ENCODE measurements at regions not wholly inside any gene's neighbourhood (a gene's known extent, or its start where the extent isn't known, plus 50 kb on each side); places are given as distances from the start of the nearest gene placed in this dataset.

GRCh38 chr5:144086295-144086694, 84.2 kb downstream of the YIPF5 start:
- no peaks in the 10 kb centered on the region for H4K20me1 ChIP-seq (ENCODE audit: insufficient read depth)
- no peaks in the 10 kb centered on the region for H3K4me1 ChIP-seq (ENCODE audit: control insufficient read depth in 1 of 2, insufficient read depth in 2 of 2, low read depth in 1 of 2, low read length in 1 of 2)
- ChIA-PET CTCF (interaction anchor here (0.7 kb wide), 1 partner anchor 1321 kb away, joined by 3 read pairs; no protein-coding TSS in a partner anchor), POLR2A (no interaction called here)
- H3K4me3 ChIP-seq (ENCODE audit: low read depth in 2 of 2, low read length in 1 of 2), result no peak overlapping the region
- no peak overlapping the region for H3K4me2 ChIP-seq
- no peak overlapping the region for H2AFZ ChIP-seq (ENCODE audit: low read depth)
- no peaks in the 10 kb centered on the region for H3K79me2 ChIP-seq (ENCODE audit: insufficient read depth)
- no peaks in the 10 kb centered on the region for H3F3A ChIP-seq (replicated peaks; ENCODE audit: insufficient read depth)
- H3K27me3 ChIP-seq (ENCODE audit: insufficient read depth), result no peaks in the 10 kb centered on the region
- no peak overlapping the region for H3K27ac ChIP-seq (ENCODE audit: low read depth in 2 of 2, low read length in 1 of 2)
- no peaks in the 10 kb centered on the region for H3K9me3 ChIP-seq
- H3K9ac ChIP-seq, result no peak overlapping the region
- TF ChIP-seq SIN3A (IDR thresholded peaks at IDR 0.05; ENCODE audit: borderline replicate concordance, low read depth, low read length) (no peak), NRF1 (IDR thresholded peaks at IDR 0.05; ENCODE audit: low read depth, low read length) (no peak), TAF1 (IDR thresholded peaks at IDR 0.05; ENCODE audit: borderline replicate concordance, low read depth, low read length) (no peak)
- H3K36me3 ChIP-seq (replicated peaks in 1 of 2; ENCODE audit: control insufficient read depth in 1 of 2, insufficient read depth in 2 of 2, low read length in 1 of 2), result no peaks in the 10 kb centered on the region
- no peaks in the 10 kb centered on the region for H3K9me2 ChIP-seq
- 77% methylated on average over 3 of the region's 3 CpGs for WGBS (ENCODE audit: low lambda C conversion rate)
- no peak for DNase-seq

GRCh38 chr5:144087576-144087975, 82.9 kb downstream of the YIPF5 start:
- no peak overlapping the region for H3K4me3 ChIP-seq (ENCODE audit: low read depth in 2 of 2, low read length in 1 of 2)
- no peak for DNase-seq
- CTCF ChIA-PET, result interaction anchor here (1.4 kb wide), 2 partner anchors 11 to 119 kb away, joined by 3 read pairs; no protein-coding TSS in a partner anchor
- no peaks in the 10 kb centered on the region for H3K79me2 ChIP-seq (ENCODE audit: insufficient read depth)
- no peak overlapping the region for H3K9ac ChIP-seq
- no peak overlapping the region for H3K27ac ChIP-seq (ENCODE audit: low read depth in 2 of 2, low read length in 1 of 2)
- H3K4me1 ChIP-seq (ENCODE audit: control insufficient read depth in 1 of 2, insufficient read depth in 2 of 2, low read depth in 1 of 2, low read length in 1 of 2), result no peaks in the 10 kb centered on the region
- TF ChIP-seq RXRA (IDR thresholded peaks at IDR 0.05; ENCODE audit: borderline replicate concordance, low read depth) (no peak), FOXJ3 (CRISPR knock-in tag; IDR thresholded peaks at IDR 0.05) (no peak), PBX3 (IDR thresholded peaks at IDR 0.05) (no peak), TEAD4 (IDR thresholded peaks at IDR 0.05; ENCODE audit: borderline replicate concordance, insufficient read depth) (no peak), YY1 (IDR thresholded peaks at IDR 0.05; ENCODE audit: low read depth) (no peak), REST (IDR thresholded peaks at IDR 0.05; ENCODE audit: low read depth, low read length) (no peak), GATA2 (CRISPR knock-in tag; IDR thresholded peaks at IDR 0.05) (no peak), TCF12 (IDR thresholded peaks at IDR 0.05) (no peak), MEF2A (IDR thresholded peaks at IDR 0.05; ENCODE audit: borderline replicate concordance, low read depth) (no peak), USF2 (IDR thresholded peaks at IDR 0.05; ENCODE audit: borderline replicate concordance, low read depth, low read length) (no peak), USF1 (IDR thresholded peaks at IDR 0.05; ENCODE audit: borderline replicate concordance, low read depth) (no peak), ZBTB33 (IDR thresholded peaks at IDR 0.05; ENCODE audit: borderline replicate concordance, low read depth) (no peak), FOXM1 (IDR thresholded peaks at IDR 0.05; ENCODE audit: low read depth) (no peak), MXI1 (IDR thresholded peaks at IDR 0.05; ENCODE audit: low read depth, low read length) (no peak), EZH2phosphoT487 (IDR thresholded peaks at IDR 0.05; ENCODE audit: borderline replicate concordance, low read depth) (no peak), CHD2 (IDR thresholded peaks at IDR 0.05; ENCODE audit: low read length, partially characterized antibody) (no peak), NRF1 (IDR thresholded peaks at IDR 0.05; ENCODE audit: low read depth, low read length) (no peak), SIN3A (IDR thresholded peaks at IDR 0.05; ENCODE audit: borderline replicate concordance, low read depth, low read length) (no peak)
- no peaks in the 10 kb centered on the region for H3K27me3 ChIP-seq (ENCODE audit: insufficient read depth)
- no peaks in the 10 kb centered on the region for H4K20me1 ChIP-seq (ENCODE audit: insufficient read depth)
- POLR2A ChIA-PET, result no interaction called here
- no peaks in the 10 kb centered on the region for H3K36me3 ChIP-seq (replicated peaks in 1 of 2; ENCODE audit: control insufficient read depth in 1 of 2, insufficient read depth in 2 of 2, low read length in 1 of 2)
- no peaks in the 10 kb centered on the region for H3K9me2 ChIP-seq
- 100% methylated on average over 1 of the region's 1 CpG for WGBS (ENCODE audit: low lambda C conversion rate)
- H3F3A ChIP-seq (replicated peaks; ENCODE audit: insufficient read depth), result no peaks in the 10 kb centered on the region
- no peak overlapping the region for H2AFZ ChIP-seq (ENCODE audit: low read depth)
- no peak overlapping the region for H3K4me2 ChIP-seq
- H3K9me3 ChIP-seq, result no peaks in the 10 kb centered on the region
